ENCODE measurements at regions not wholly inside any gene's neighbourhood (a gene's known extent, or its start where the extent isn't known, plus 50 kb on each side); places are given as distances from the start of the nearest gene placed in this dataset.
"Not testable (repeated sequence)": the region's sequence is repeated elsewhere in the genome, so short reads cannot be mapped to it uniquely, and the experiment has no call there.

DNA sequence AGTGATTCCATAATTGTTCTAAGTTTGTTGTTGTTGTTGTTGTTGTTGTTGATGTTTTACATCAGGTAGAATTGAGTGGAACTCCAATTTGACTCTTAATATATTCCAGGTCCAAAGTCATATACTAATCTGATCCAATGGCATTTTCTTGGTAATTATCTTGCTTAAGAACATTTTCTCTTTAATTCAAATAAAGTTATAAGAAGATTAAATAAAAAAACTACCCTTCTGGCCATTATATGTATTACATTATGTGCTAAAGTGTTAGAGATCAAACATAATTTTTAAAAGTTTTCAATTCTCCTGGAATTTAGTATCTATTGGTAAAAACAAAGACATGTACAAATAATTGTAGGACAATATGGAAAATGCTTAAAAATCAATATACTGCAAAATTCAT is 775.4 kb downstream of the LUZP2 start:
- ATAC-seq (ENCODE audit: low FRiP score), result no peak
- no peak overlapping the region for H3K27ac ChIP-seq (ENCODE audit: low read depth in 1 of 2, low read length in 2 of 2)
- intact Hi-C loops (cut with DNase I), result no loop called here

DNA sequence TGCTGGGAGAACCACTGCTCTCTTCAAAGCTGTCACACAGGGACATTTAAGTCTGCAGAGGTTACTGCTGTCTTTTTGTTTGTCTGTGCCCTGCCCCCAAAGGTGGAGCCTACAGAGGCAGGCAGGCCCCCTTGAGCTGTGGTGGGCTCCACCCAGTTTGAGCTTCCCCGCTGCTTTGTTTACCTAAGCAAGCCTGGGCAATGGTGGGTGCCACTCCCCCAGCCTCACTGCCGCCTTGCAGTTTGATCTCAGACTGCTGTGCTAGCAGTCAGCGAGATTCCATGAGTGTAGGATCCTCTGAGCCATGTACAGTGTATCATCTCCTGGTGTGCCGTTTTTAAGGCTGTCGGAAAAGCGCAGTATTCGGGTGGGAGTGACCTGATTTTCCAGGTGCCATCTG is 784.0 kb downstream of the LUZP2 start:
- H3K4me3 ChIP-seq (ENCODE audit: low read length in 2 of 2); H3K36me3 ChIP-seq (ENCODE audit: control insufficient read depth in 1 of 2, insufficient read depth in 2 of 2, low read length in 1 of 2); H3K27ac ChIP-seq (ENCODE audit: low read depth in 1 of 2, low read length in 2 of 2); H3K27me3 ChIP-seq (ENCODE audit: control insufficient read depth in 1 of 2, insufficient read depth in 2 of 2, low read length in 1 of 2); DNase-seq; intact Hi-C loops (cut with DNase I); H3K9me3 ChIP-seq (ENCODE audit: control insufficient read depth, low read length); H3K4me1 ChIP-seq (ENCODE audit: control insufficient read depth in 1 of 2, insufficient read depth in 2 of 2, low read length in 2 of 2); ATAC-seq (ENCODE audit: low FRiP score): not testable (repeated sequence)
- 78 to 86% methylated on average over 7 of the region's 7 CpGs for WGBS, 2 donors

More for the DNA sequence above, 775.4 kb downstream of the LUZP2 start:
- no peak overlapping the region for H3K4me3 ChIP-seq (ENCODE audit: low read length in 2 of 2)
- DNase-seq, result no peak
- H3K36me3 ChIP-seq (ENCODE audit: control insufficient read depth in 1 of 2, insufficient read depth in 2 of 2, low read length in 1 of 2), result no peaks in the 10 kb centered on the region
- H3K9me3 ChIP-seq (ENCODE audit: control insufficient read depth, low read length), result no peaks in the 10 kb centered on the region
- no peaks in the 10 kb centered on the region for H3K27me3 ChIP-seq (ENCODE audit: control insufficient read depth in 1 of 2, insufficient read depth in 2 of 2, low read length in 1 of 2)
- H3K4me1 ChIP-seq (ENCODE audit: control insufficient read depth in 1 of 2, insufficient read depth in 2 of 2, low read length in 2 of 2), result no peaks in the 10 kb centered on the region

DNA sequence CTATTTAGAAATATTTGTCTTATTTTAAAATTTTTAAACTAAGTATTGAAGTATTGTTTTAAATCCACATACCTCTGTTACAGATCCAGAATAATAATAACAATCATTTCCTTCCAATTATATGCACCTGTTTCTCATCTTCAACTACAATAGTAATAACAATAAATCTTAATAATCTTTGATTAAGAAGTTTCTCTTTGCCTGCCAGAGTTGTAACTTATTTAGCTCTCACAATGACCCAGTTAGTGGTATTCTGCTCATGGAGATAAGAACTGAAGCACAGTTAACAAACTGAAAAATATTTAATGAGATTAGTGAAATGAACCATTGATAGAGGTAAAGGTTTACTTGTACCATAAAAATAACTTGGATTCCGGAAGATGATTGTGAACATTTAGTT is 796.3 kb downstream of the LUZP2 start:
- H3K4me3 ChIP-seq (ENCODE audit: low read length in 2 of 2), result no peak overlapping the region
- 81 to 85% methylated on average over 1 of the region's 1 CpG for WGBS, 2 donors
- H3K9me3 ChIP-seq (ENCODE audit: control insufficient read depth, low read length), result no peaks in the 10 kb centered on the region
- ATAC-seq (ENCODE audit: low FRiP score) (no peak), DNase-seq (no peak)
- intact Hi-C loops (cut with DNase I), result no loop called here
- no peak overlapping the region for H3K27ac ChIP-seq (ENCODE audit: low read depth in 1 of 2, low read length in 2 of 2)
- H3K36me3 ChIP-seq (ENCODE audit: control insufficient read depth in 1 of 2, insufficient read depth in 2 of 2, low read length in 1 of 2), result no peaks in the 10 kb centered on the region
- no peaks in the 10 kb centered on the region for H3K27me3 ChIP-seq (ENCODE audit: control insufficient read depth in 1 of 2, insufficient read depth in 2 of 2, low read length in 1 of 2)
- no peaks in the 10 kb centered on the region for H3K4me1 ChIP-seq (ENCODE audit: control insufficient read depth in 1 of 2, insufficient read depth in 2 of 2, low read length in 2 of 2)

DNA sequence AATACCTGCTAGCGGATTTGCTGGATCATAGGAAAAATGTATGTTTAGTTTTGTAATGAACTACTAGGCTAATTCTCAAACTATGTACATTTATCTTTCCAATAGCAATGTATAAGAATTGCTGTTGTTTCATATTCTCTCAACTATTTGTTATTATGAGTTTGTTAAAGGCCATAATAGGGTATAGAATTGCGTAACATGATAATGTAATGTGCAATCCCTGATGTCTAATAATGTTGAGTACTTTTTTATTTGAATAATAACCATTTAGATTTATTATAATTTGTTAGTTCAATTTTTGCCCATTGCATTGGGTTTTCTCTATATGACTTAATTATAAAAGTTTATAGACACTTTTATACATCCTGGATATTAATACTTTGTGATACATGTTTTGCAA is 801.6 kb downstream of the LUZP2 start:
- WGBS, 2 donors, result 92 to 93% methylated on average over 2 of the region's 2 CpGs
- no peaks in the 10 kb centered on the region for H3K9me3 ChIP-seq (ENCODE audit: control insufficient read depth, low read length)
- H3K4me1 ChIP-seq (ENCODE audit: control insufficient read depth in 1 of 2, insufficient read depth in 2 of 2, low read length in 2 of 2), result no peaks in the 10 kb centered on the region
- no peaks in the 10 kb centered on the region for H3K27me3 ChIP-seq (ENCODE audit: control insufficient read depth in 1 of 2, insufficient read depth in 2 of 2, low read length in 1 of 2)
- H3K27ac ChIP-seq (ENCODE audit: low read depth in 1 of 2, low read length in 2 of 2), result no peak overlapping the region
- no peak overlapping the region for H3K4me3 ChIP-seq (ENCODE audit: low read length in 2 of 2)
- H3K36me3 ChIP-seq (ENCODE audit: control insufficient read depth in 1 of 2, insufficient read depth in 2 of 2, low read length in 1 of 2), result no peaks in the 10 kb centered on the region
- ATAC-seq (ENCODE audit: low FRiP score) (no peak), DNase-seq (no peak)
- intact Hi-C loops (cut with DNase I), result no loop called here

DNA sequence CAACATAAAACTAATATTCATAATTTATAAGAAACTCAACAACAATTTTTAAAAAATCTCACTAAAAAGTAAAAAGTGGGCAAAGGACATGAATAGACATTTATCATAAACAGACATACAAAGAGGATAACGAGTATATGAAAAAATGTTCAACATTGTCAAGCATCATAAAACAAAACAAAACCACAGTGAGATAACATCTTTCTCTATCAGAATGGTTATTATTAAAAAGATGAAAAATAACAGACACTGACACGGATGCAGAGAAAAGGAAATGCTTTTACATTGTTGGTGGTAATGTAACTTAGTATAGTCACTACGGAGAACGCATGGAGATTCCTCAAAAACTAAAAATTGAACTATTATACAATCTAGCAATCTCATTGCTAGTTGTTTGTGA is 813.0 kb downstream of the LUZP2 start:
- Histone ChIP-seq H3K27ac (ENCODE audit: low read depth in 1 of 2, low read length in 2 of 2) (no peak overlapping the region), H3K9me3 (ENCODE audit: control insufficient read depth, low read length) (no peaks in the 10 kb centered on the region), H3K36me3 (ENCODE audit: control insufficient read depth in 1 of 2, insufficient read depth in 2 of 2, low read length in 1 of 2) (no peaks in the 10 kb centered on the region), H3K4me1 (ENCODE audit: control insufficient read depth in 1 of 2, insufficient read depth in 2 of 2, low read length in 2 of 2) (no peaks in the 10 kb centered on the region), H3K4me3 (ENCODE audit: low read length in 2 of 2) (no peak overlapping the region), H3K27me3 (ENCODE audit: control insufficient read depth in 1 of 2, insufficient read depth in 2 of 2, low read length in 1 of 2) (no peaks in the 10 kb centered on the region)
- intact Hi-C loops (cut with DNase I), result no loop called here
- ATAC-seq (ENCODE audit: low FRiP score) (no peak), DNase-seq (no peak)
- 67 to 77% methylated on average over 4 of the region's 4 CpGs for WGBS, 2 donors

DNA sequence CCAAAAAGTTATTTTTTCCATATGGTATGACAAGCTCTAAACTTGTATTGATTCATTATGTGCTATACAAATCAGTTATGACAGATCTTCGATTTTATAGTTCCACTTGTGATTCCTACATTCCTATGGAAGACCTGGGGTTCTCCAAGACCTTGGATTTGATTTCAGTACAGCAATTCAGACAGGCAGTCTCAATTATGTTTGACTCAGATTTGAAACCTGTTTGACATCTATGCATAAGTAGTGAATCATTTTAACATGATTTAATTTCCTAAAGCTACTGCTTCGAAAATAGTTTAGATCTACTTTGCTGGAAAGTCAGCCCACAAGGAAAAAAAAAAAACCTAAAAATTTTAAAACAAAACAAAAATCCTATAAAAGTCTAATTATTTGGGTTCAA is 820.4 kb downstream of the LUZP2 start:
- ATAC-seq (ENCODE audit: low FRiP score) (no peak), DNase-seq (no peak)
- Histone ChIP-seq H3K9me3 (ENCODE audit: control insufficient read depth, low read length) (no peaks in the 10 kb centered on the region), H3K27ac (ENCODE audit: low read depth in 1 of 2, low read length in 2 of 2) (no peak overlapping the region), H3K27me3 (ENCODE audit: control insufficient read depth in 1 of 2, insufficient read depth in 2 of 2, low read length in 1 of 2) (no peaks in the 10 kb centered on the region), H3K36me3 (ENCODE audit: control insufficient read depth in 1 of 2, insufficient read depth in 2 of 2, low read length in 1 of 2) (no peaks in the 10 kb centered on the region), H3K4me1 (ENCODE audit: control insufficient read depth in 1 of 2, insufficient read depth in 2 of 2, low read length in 2 of 2) (no peaks in the 10 kb centered on the region), H3K4me3 (ENCODE audit: low read length in 2 of 2) (no peak overlapping the region)
- intact Hi-C loops (cut with DNase I), result no loop called here
- 77 to 84% methylated on average over 2 of the region's 2 CpGs for WGBS, 2 donors

DNA sequence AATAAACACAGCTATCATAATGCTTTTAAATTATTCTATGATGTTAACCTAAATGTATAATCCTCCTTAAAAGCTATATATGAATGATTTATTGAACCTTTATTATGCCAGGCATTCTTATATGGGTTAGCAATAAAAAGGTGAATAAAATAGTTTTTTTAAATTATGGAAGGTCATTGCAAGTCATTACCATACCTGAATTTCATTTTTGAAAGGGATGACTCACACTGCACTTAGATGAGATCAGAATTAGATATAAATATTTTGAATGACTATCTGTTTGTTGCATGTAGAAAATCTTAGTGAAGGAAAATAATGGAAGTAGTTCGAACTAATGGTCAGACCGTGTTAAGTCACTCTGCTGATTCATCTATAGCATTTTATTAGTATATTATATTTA is 822.3 kb downstream of the LUZP2 start:
- H3K27ac ChIP-seq (ENCODE audit: low read depth in 1 of 2, low read length in 2 of 2), result no peak overlapping the region
- no peaks in the 10 kb centered on the region for H3K36me3 ChIP-seq (ENCODE audit: control insufficient read depth in 1 of 2, insufficient read depth in 2 of 2, low read length in 1 of 2)
- no peak overlapping the region for H3K4me3 ChIP-seq (ENCODE audit: low read length in 2 of 2)
- H3K27me3 ChIP-seq (ENCODE audit: control insufficient read depth in 1 of 2, insufficient read depth in 2 of 2, low read length in 1 of 2), result no peaks in the 10 kb centered on the region
- no peak for DNase-seq
- H3K4me1 ChIP-seq (ENCODE audit: control insufficient read depth in 1 of 2, insufficient read depth in 2 of 2, low read length in 2 of 2), result no peaks in the 10 kb centered on the region
- 90 to 95% methylated on average over 2 of the region's 2 CpGs for WGBS, 2 donors
- no peaks in the 10 kb centered on the region for H3K9me3 ChIP-seq (ENCODE audit: control insufficient read depth, low read length)
- ATAC-seq (ENCODE audit: low FRiP score), result no peak
- intact Hi-C loops (cut with DNase I), result no loop called here

DNA sequence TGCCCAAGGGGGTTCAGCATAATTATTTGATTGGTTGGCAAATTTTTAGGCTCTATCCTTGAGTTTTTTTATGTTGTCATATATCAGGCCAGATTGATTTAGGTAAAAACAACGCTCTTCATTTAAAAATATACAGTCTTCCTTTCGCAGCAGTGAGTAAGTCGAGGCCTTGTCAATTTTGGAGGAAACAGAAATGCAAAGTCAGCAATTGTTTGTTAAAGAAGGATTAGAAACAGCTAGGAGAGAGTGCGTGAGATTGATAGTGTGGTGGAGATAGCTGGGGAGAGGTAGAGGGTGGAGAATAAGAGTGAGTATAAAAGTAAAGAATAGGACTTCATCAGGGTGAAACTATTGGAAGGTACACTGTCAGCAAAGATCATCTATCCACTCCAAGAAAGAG is 830.8 kb downstream of the LUZP2 start:
- no peaks in the 10 kb centered on the region for H3K9me3 ChIP-seq (ENCODE audit: control insufficient read depth, low read length)
- no peak overlapping the region for H3K27ac ChIP-seq (ENCODE audit: low read depth in 1 of 2, low read length in 2 of 2)
- H3K4me1 ChIP-seq (ENCODE audit: control insufficient read depth in 1 of 2, insufficient read depth in 2 of 2, low read length in 2 of 2), result no peaks in the 10 kb centered on the region
- ATAC-seq (ENCODE audit: low FRiP score) (no peak), DNase-seq (no peak)
- intact Hi-C loops (cut with DNase I), result no loop called here
- no peaks in the 10 kb centered on the region for H3K36me3 ChIP-seq (ENCODE audit: control insufficient read depth in 1 of 2, insufficient read depth in 2 of 2, low read length in 1 of 2)
- WGBS, 2 donors, result 60 to 65% methylated on average over 4 of the region's 4 CpGs
- H3K4me3 ChIP-seq (ENCODE audit: low read length in 2 of 2), result no peak overlapping the region
- H3K27me3 ChIP-seq (ENCODE audit: control insufficient read depth in 1 of 2, insufficient read depth in 2 of 2, low read length in 1 of 2), result no peaks in the 10 kb centered on the region

DNA sequence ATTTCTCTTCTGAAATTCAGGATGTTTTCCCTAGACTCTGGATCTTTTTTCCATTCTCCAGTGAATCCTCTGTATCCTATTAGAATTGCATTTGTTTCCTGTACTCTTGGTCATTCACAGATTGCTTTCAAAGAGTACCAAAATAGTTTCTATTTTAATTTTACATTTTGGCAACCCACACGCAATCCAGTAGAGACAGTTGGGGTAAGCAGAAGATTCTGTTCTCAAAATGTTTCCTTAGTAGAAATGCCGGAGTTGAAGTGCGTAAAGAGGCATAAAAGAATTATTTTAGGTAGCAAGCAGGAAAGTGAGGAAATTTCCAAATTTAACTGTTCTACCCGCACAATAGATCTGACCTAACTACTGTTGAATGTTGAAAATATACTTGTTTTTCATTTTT is 842.4 kb downstream of the LUZP2 start:
- ATAC-seq (ENCODE audit: low FRiP score), result no peak
- Histone ChIP-seq H3K27ac (ENCODE audit: low read depth in 1 of 2, low read length in 2 of 2) (no peak overlapping the region), H3K9me3 (ENCODE audit: control insufficient read depth, low read length) (peaks cover 2% of the 10 kb centered on the region), H3K36me3 (ENCODE audit: control insufficient read depth in 1 of 2, insufficient read depth in 2 of 2, low read length in 1 of 2) (no peaks in the 10 kb centered on the region), H3K27me3 (ENCODE audit: control insufficient read depth in 1 of 2, insufficient read depth in 2 of 2, low read length in 1 of 2) (no peaks in the 10 kb centered on the region), H3K4me1 (ENCODE audit: control insufficient read depth in 1 of 2, insufficient read depth in 2 of 2, low read length in 2 of 2) (no peaks in the 10 kb centered on the region), H3K4me3 (ENCODE audit: low read length in 2 of 2) (no peak overlapping the region)
- intact Hi-C loops (cut with DNase I), result no loop called here
- no peak for DNase-seq
- WGBS, 2 donors, result 70 to 71% methylated on average over 4 of the region's 4 CpGs
